Breast epithelium (tissue), 3 donors: ENCODE measurements at regions not wholly inside any gene's neighbourhood (a gene's known extent, or its start where the extent isn't known, plus 50 kb on each side); places are given as distances from the start of the nearest gene placed in this dataset.

Experiments used
- POLR2A ChIP-seq: fragments of 450-650 bp; IDR thresholded peaks from one replicate; pipeline ENCODE4 v1.6.1; 2016; ENCODE audit warnings: antibody characterized with exemption, mild to moderate bottlenecking, moderate library complexity
- POLR2AphosphoS5 ChIP-seq, 3 donors: sonication (generic); formaldehyde crosslinking; IDR thresholded peaks; one replicate each; pipeline ENCODE4 v1.6.1; 2017; ENCODE audit warnings: antibody characterized with exemption in 3 of 3

DNA sequence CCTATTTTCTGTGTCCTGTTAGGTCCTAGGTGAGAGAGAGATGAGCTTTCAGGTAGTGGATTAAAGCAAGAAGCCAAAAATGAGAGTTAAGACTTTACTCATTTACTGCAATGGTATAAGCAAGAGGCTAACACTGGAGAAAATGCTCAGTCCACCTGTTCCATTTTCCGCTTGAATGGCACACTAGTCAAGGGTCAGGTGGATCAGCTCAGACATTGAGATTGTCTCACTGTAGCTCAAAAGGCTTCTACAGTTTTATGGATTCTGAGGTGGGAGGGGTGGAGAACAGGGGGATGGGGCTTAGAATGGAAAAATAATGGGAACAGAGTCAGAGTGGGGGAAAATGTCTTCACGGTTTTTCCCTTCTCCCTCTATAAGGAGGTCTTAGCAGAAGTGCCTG, 57.3 kb upstream of the MUCL1 start:
- TF ChIP-seq POLR2AphosphoS5 (IDR thresholded peaks at IDR 0.05), result no peak
- TF ChIP-seq POLR2A, result no peak
